Ascending aorta (tissue), 2 donors: ENCODE measurements at regions not wholly inside any gene's neighbourhood (a gene's known extent, or its start where the extent isn't known, plus 50 kb on each side); places are given as distances from the start of the nearest gene placed in this dataset.

Source experiments
- DNase-seq, 2 donors: peaks; one replicate each; pipeline ENCODE4 v3.0.0-alpha.2; 2019; ENCODE audit warnings: low spot score in 2 of 2
- H3K27ac ChIP-seq, 2 donors: fragments of 200-600 bp; sonication (generic); one replicate each; pipeline ENCODE4 v1.5.1; 2016 to 2017; ENCODE audit warnings: mild to moderate bottlenecking in 1 of 2
- H3K27me3 ChIP-seq: fragments of 200-600 bp; sonication (generic); one replicate; pipeline ENCODE4 v1.5.1; 2017
- H3K36me3 ChIP-seq, 2 donors: fragments of 200-600 bp; sonication (generic); one replicate each; pipeline ENCODE4 v1.5.1; 2016
- H3K4me1 ChIP-seq, 2 donors: fragments of 200-600 bp; sonication (generic); one replicate each; pipeline ENCODE4 v1.5.1; 2016 to 2017; ENCODE audit warnings: mild to moderate bottlenecking in 1 of 2
- H3K4me3 ChIP-seq, 2 donors: fragments of 200-600 bp; sonication (generic); one replicate each; pipeline ENCODE4 v1.5.1; 2016 to 2017; ENCODE audit warnings: mild to moderate bottlenecking in 1 of 2
- H3K9me3 ChIP-seq, 2 donors: fragments of 200-600 bp; sonication (generic); one replicate each; pipeline ENCODE4 v1.5.1; 2016
- intact Hi-C: fragments of 100-400 bp; cut with DNase I; formaldehyde crosslinking; loops from one replicate; pipeline ENCODE4 v1.15.1; 2023
- TF ChIP-seq, protein P1 (sequence below), 3 experiments: fragments of 200-600 bp in 2 of 3; fragments of 450-650 bp in 1 of 3; sonication (generic) in 2 of 3; IDR thresholded peaks; one replicate each; pipeline ENCODE4 v1.5.1; 2016 to 2019; ENCODE audit warnings: antibody characterized with exemption in 3 of 3, mild to moderate bottlenecking in 1 of 3, moderate library complexity in 1 of 3

DNA sequence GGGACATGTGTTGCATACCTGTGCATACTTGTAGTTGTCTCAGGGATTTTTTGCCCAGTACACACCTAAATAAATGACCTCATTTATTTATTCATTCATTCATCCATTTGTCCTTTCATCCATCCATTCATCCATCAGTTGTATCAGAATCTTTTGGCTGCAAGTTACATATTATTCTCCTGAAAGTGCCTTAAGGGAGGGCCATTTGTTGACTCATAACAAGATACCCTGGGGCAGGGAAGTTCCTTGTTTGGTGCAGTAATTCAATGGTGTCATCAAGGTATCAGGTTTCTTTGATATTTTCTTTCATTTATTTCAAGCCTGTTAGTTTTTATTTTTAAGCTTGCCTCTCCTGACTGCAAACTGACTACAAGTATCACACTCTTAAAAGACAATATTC is 597.9 kb upstream of the TLE4 start:
- intact Hi-C loops: no loop called here
- Histone ChIP-seq H3K9me3 (no peaks in the 10 kb centered on the region), H3K27ac (no peak overlapping the region)

GRCh38 chr9:78982849-78983248 is 588.9 kb upstream of the TLE4 start:
- DNase-seq: no peak
- no peaks in the 10 kb centered on the region for H3K4me1 ChIP-seq
- no peaks in the 10 kb centered on the region for H3K27me3 ChIP-seq
- no peak overlapping the region for H3K27ac ChIP-seq
- H3K9me3 ChIP-seq: no peaks in the 10 kb centered on the region
- intact Hi-C loops: no loop called here
- no peak overlapping the region for H3K4me3 ChIP-seq
- TF ChIP-seq, protein P1, sequence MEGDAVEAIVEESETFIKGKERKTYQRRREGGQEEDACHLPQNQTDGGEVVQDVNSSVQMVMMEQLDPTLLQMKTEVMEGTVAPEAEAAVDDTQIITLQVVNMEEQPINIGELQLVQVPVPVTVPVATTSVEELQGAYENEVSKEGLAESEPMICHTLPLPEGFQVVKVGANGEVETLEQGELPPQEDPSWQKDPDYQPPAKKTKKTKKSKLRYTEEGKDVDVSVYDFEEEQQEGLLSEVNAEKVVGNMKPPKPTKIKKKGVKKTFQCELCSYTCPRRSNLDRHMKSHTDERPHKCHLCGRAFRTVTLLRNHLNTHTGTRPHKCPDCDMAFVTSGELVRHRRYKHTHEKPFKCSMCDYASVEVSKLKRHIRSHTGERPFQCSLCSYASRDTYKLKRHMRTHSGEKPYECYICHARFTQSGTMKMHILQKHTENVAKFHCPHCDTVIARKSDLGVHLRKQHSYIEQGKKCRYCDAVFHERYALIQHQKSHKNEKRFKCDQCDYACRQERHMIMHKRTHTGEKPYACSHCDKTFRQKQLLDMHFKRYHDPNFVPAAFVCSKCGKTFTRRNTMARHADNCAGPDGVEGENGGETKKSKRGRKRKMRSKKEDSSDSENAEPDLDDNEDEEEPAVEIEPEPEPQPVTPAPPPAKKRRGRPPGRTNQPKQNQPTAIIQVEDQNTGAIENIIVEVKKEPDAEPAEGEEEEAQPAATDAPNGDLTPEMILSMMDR (IDR thresholded peaks at IDR 0.05): no peak
- no peaks in the 10 kb centered on the region for H3K36me3 ChIP-seq

More for the DNA sequence above, 597.9 kb upstream of the TLE4 start:
- no peak for DNase-seq
- Histone ChIP-seq H3K27me3 (no peaks in the 10 kb centered on the region), H3K4me3 (no peak overlapping the region), H3K36me3 (no peaks in the 10 kb centered on the region), H3K4me1 (no peaks in the 10 kb centered on the region)
- TF ChIP-seq, protein P1 (IDR thresholded peaks at IDR 0.05): no peak

GRCh38 chr9:78985084-78985738 is 586.6 kb upstream of the TLE4 start:
- TF ChIP-seq, protein P1 (IDR thresholded peaks at IDR 0.05): no peak
- DNase-seq: no peak
- no peak overlapping the region for H3K4me3 ChIP-seq
- no peaks in the 10 kb centered on the region for H3K36me3 ChIP-seq
- no peaks in the 10 kb centered on the region for H3K4me1 ChIP-seq
- no peaks in the 10 kb centered on the region for H3K27me3 ChIP-seq
- H3K9me3 ChIP-seq: no peaks in the 10 kb centered on the region
- no peak overlapping the region for H3K27ac ChIP-seq
- intact Hi-C loops: no loop called here

DNA sequence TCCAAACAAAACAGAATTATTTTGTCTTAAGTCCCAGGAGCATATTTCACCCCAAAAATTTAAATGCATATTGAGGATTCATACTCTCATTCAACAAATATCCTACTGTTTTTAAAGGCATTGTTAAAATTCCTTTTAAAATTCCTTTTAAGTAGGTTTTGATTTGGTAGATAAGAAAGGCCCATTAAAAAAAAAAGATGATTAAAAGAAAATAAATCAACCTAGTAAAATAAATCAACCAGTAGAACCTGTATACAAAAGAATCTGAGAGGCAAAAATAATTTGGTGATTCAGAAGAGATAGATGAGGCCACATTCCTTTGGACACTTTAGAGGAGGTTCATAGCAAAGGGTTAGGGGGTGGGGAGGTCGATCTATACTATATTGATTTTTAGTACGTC is 585.3 kb upstream of the TLE4 start:
- Histone ChIP-seq H3K4me1 (no peaks in the 10 kb centered on the region), H3K27ac (no peak overlapping the region), H3K9me3 (no peaks in the 10 kb centered on the region), H3K36me3 (no peaks in the 10 kb centered on the region), H3K4me3 (no peak overlapping the region), H3K27me3 (no peaks in the 10 kb centered on the region)
- intact Hi-C loops: no loop called here
- TF ChIP-seq, protein P1 (IDR thresholded peaks at IDR 0.05): no peak
- no peak for DNase-seq

DNA sequence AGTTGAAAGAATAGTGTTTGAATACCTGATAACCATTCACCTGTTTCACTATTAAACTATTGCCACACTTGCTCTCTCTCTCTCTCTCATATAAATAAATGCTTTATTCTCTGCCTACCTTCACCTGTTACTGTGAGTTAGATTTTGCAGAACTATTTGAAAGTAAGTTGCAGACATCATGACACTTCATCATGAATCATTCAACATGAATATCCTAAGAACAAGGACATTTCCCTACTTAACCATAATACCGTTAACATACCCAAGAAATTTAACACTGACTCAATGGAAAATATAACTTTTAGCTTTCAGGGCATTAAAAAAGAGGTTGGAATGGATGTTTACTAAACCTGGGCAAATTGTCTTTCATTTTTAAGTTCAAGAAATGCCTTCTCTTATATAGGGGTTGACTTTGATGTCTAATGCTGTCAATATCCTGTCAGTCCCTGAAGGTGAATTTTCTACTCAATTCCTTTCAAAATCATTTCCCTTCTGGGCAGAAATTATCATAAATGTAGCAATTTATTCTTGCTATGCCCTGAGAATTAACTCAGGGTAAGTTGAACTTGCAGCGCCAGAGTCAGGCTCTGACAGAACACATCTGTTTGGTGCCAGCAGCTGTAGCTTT is 582.6 kb upstream of the TLE4 start:
- H3K9me3 ChIP-seq: no peaks in the 10 kb centered on the region
- no peaks in the 10 kb centered on the region for H3K36me3 ChIP-seq
- no peak overlapping the region for H3K4me3 ChIP-seq
- DNase-seq: no peak
- TF ChIP-seq, protein P1 (IDR thresholded peaks at IDR 0.05): no peak
- no peak overlapping the region for H3K27ac ChIP-seq
- intact Hi-C loops: no loop called here
- H3K4me1 ChIP-seq: no peaks in the 10 kb centered on the region
- no peaks in the 10 kb centered on the region for H3K27me3 ChIP-seq
